GM19463 (cell line): ENCODE measurements at regions not wholly inside any gene's neighbourhood (a gene's known extent, or its start where the extent isn't known, plus 50 kb on each side); places are given as distances from the start of the nearest gene placed in this dataset.
"Not testable (repeated sequence)": the region's sequence is repeated elsewhere in the genome, so short reads cannot be mapped to it uniquely, and the experiment has no call there.

ENCODE experiments used
- ATAC-seq: cut with Tn5 transposase; IDR thresholded peaks from one replicate; pipeline ENCODE4 v1.9.1; 2021; ENCODE audit warnings: mild to moderate bottlenecking, moderate library complexity; ENCODE audit not compliant: unreplicated experiment

- ATAC-seq = no peak
These were observed 102.1 kb upstream of the CMC1 start for GRCh38 chr3:28139288-28139687.

DNA sequence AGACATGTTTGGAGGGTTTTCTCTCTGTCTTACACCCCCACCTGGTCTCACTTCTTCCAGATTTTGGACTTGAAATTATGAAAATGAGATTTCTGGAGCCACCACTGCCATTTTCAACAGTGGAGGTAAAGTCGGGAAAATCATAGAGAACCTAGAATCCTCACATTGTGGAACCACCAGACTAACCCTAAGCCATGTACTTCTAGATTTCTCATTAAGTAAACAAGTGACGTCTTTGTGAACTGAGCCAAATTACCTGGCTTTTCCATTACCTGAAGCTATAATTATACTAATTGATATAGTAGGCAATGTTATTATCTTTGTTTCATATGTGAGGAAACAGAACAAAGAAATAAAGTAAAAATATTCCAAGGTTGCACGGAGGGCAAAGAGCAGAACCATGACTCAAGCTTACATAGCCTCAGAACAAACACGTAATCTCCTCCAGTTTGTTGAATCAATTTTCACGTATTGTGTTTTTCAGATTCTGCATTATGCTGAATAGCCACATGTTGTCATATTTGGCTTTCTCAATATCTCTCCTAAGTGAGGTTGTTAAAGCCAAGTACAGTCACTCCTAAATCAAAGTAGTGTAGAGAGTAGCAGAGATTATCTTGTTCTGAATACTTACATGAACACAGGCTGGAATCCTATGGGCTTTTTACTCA lies 101.3 kb upstream of the CMC1 start:
- ATAC-seq = no peak

GRCh38 chr3:28140664-28141063 lies 100.8 kb upstream of the CMC1 start:
- ATAC-seq = no peak

GRCh38 chr3:28149960-28150359 lies 91.5 kb upstream of the CMC1 start:
- no peak for ATAC-seq

DNA sequence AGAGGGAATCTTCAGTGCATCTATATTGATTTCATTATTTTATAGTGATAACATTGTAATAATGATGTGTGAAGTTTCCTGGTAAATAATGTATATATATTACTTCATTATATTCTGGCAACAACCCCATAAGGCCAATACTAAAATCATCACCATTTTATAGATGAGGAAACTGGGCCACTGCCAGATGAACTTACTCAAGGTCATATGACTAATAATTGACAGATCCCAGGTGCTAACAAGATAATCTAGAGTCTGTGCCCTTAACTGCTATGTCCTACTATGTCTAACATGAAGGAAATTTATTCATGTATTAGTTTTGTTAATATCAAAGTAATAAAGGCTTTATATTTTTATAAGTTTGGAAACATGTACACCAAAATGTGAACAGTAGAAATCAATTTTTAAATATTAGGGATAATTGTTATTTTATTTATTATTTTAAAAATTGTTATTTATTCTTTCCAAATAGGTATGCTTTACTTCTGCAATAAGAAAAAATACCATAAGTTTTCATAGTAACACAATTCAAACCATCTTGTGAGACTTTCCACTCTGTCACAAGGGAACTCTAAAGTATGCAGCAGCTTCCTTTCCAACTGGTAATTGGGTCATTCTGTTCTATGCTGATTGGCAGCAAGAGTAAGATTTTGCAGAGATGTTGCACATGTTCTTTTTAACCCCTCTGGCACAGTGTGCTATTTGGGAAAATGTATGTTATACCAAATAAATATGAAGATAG lies 90.8 kb upstream of the CMC1 start:
- no peak for ATAC-seq

- ATAC-seq = no peak
These were observed 90.2 kb upstream of the CMC1 start for GRCh38 chr3:28151207-28151550.

DNA sequence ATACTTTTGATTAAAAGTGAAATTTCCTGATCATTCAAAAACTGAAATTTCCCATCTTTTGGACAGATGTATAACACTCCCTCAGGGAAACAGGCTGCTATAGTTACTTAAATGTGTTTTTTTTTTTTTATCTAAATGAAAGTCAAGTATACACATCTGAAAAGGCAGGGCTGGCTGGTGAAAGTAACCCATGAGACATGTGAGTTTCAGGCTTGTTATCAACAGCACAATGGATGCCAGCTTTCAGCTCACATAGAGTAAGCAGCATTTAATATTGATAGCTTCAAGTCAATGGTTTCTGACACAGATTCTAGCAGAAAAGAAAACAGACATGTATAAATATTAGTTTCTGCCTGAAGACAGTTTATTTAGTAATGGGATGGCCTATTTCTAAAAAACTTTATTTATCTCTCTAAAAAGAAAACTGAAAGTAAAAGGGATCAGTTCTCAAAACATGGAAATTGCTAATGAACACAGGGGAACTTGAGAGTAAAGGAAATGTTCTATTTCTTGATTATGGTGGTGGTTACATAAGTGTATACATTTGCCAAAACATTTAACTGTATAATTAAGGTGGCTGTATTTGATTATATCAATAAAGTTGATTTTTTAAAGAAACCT lies 89.7 kb upstream of the CMC1 start:
- peak; percentile 89 for ATAC-seq

DNA sequence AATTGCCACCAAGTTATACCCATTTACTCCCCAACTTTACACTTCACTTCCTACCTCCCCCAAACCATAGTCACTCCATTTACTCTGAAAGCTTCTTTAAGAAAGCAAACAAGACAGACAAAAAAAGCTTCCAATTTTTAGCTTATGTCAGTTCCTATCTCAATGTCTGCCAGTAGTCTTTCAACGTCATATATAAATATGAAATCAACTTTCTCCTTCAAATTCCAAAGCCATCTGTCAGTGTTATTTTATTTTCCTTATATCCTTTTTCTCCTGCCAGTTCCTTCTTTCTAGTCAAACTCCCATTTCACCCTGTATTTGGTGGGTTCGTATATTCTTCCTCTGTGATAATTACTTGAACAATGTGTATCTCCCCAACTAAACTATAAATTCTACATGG lies 85.8 kb upstream of the CMC1 start:
- no peak for ATAC-seq

DNA sequence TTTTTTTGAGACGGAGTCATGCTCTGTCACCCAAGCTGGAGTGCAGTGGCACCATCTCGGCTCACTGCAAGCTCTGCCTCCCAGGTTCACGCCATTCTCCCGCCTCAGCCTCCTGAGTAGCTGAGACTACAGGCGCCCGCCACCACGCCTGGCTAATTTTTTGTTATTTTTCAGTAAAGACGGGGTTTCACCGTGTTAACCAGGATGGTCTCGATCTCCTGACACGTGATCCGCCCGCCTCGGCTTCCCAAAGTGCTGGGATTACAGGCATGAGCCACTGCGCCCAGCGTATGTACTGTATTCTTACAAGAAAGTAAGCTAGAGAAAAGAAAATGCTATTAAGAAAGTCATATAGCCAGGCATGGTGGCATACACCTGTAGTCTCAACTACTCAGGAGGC lies 84.8 kb upstream of the CMC1 start:
- ATAC-seq = not testable (repeated sequence)

DNA sequence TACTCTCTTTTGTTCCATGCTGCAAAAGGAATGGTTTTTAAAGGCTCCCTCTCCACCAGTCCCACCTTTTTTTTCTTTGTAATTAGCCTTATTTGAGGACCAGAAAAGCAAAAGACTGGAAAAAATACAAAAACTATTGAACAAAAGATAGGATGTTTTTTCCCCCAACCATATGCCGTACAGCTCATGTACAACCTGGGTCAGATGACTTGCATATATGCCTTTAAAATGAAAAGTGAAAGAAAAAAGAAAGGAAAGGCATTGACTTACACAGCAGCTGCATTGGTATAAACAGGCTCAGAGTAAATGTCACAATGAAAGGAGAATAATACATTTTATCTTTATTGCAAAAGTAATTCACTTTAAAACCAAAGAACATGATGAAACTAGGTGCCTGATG lies 69.5 kb upstream of the CMC1 start:
- ATAC-seq = peak; percentile 92

DNA sequence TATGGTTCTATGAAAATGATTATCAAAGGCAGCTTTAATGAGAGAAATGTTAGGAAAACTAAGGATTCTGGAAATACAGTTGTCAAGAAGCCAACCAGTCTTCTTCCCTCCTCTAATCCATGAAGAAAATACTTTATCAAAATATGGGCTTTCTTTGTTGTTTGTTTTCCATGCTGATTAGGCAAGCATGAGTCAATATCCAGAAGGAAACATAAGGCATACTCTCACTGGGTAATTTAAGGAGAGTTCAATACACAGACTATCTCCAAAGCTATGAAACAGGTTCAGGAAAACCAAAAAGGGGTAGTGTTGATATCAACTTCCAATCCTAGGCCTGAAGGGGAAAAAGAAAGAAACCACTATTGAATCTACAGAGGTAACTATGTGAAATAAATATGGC lies 68.7 kb upstream of the CMC1 start:
- ATAC-seq = no peak

GRCh38 chr3:28173836-28174235 lies 67.6 kb upstream of the CMC1 start:
- no peak for ATAC-seq

- ATAC-seq = no peak
These were observed 54.7 kb upstream of the CMC1 start for GRCh38 chr3:28186748-28187147.

GRCh38 chr3:28188686-28189085 lies 52.7 kb upstream of the CMC1 start:
- no peak for ATAC-seq

DNA sequence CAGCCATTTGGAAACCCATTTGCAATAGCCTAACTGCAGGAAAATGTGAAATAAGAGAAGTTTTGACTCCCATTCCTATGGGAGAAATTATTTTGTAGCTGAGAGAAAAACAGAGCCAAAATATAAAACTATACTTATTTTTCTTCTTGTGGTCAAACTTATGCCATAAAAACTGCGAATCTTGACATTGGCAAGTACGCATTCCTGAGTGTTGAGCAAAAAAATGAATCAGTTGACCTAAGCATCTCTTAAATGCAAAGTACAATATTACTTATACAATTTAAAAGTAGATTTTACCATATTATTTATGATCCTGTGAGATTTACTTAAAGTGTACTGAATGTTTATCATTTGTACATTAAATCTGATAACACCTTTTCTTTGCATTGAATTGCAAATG lies 50.1 kb upstream of the CMC1 start:
- no peak for ATAC-seq
